GM21576 (cell line): ENCODE measurements at regions not wholly inside any gene's neighbourhood (a gene's known extent, or its start where the extent isn't known, plus 50 kb on each side); places are given as distances from the start of the nearest gene placed in this dataset.

ENCODE experiments used
- ATAC-seq: cut with Tn5 transposase; IDR thresholded peaks from one replicate; pipeline ENCODE4 v1.9.1; 2021; ENCODE audit warnings: mild to moderate bottlenecking, moderate library complexity; ENCODE audit not compliant: unreplicated experiment

- no peak for ATAC-seq
Observed at GRCh38 chr1:213669964-213670691, 317.6 kb upstream of the PROX1 start.

DNA sequence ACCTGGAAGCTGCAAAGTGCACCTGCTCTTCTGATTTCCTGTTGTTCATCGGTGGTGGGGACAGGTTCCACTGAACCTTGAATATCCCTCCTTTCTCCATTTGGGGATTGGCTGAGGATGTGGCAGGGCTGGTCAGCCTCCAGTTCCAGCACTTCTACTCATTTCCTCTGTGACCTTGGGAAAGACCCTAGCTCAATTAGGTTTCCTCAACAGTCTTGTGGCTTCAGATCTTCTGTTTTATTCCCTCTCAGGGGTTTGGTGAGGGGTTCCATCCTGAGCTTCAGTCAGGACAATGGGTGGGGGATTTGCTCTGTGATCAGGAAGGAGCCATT lies 317.1 kb upstream of the PROX1 start:
- no peak for ATAC-seq

DNA sequence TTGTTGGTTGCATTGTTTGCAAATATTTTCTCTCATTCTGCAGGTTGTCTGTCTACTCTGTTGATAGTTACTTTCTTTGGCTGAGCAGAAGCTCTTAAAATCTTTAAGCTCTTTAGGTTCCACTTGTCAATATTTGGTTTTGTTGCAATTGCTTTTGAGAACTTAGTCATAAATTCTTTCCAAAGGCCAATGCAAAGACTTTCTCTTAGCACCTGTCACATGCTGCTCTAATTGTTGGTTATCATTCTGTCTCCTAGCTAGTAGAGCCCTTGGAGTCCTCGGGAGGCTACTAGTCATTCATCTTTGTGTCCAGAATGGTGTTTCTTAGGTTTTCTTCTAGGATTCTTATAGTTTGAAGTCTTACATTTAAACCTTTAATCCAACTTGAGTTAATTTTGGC lies 312.7 kb upstream of the PROX1 start:
- ATAC-seq, result no peak

DNA sequence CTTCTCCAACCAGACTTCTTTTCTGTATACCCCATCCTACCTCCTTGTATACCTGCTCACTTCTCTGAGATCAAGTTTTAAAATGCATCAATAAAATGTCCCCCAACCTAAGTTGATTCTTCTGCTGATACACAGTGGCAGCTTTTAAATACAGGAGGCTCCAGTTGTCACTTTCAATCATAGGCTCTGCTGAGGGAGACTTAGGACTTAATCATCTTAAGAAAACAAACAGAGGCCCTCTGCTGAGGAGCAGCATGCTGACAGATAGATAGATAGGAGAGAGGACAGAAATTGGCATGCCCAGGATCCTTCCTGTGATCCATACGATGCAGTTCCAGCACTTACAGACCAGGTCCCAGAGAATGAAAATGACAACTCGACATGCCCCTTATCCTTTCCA lies 311.0 kb upstream of the PROX1 start:
- ATAC-seq, result no peak

DNA sequence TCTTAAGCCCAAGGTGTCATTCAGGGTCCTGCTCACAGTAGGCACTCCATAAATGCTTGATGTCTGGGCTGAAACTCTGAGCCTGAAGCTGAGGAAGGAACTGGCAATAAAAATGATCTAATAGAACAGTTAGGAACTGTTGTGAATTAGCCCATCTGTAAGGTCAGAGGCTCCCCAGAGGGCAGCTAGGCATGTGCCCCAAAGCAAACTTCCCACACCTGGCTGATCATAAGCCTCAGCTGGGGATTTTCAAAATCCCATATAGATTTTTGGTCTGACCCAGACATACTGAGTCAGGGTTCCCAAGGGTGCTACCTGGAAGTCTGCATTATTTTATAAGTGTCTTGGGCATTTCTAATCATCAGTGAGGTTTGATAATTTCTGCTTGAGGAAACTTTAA lies 309.4 kb upstream of the PROX1 start:
- ATAC-seq, result no peak

DNA sequence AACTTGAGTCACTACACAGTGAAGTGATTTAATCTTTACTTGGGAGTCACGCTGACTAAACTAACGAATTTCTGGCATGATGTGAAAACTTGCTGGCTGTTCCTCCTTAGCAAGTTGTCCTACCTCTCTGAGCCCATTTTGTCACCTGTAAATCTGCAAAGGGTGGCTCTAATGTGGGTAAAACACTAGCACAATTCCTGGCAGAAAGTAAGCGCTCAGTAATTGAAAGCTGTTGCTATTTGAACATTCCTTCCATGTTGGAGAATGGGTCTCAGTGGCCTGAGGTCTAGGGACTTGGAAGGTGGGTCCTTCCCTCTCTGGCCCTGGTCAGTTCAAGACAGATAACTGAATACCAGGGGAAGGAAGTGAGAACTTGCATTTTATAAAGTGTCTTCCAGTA lies 309.0 kb upstream of the PROX1 start:
- ATAC-seq, result no peak

GRCh38 chr1:213679153-213679552 lies 308.6 kb upstream of the PROX1 start:
- ATAC-seq, result no peak

DNA sequence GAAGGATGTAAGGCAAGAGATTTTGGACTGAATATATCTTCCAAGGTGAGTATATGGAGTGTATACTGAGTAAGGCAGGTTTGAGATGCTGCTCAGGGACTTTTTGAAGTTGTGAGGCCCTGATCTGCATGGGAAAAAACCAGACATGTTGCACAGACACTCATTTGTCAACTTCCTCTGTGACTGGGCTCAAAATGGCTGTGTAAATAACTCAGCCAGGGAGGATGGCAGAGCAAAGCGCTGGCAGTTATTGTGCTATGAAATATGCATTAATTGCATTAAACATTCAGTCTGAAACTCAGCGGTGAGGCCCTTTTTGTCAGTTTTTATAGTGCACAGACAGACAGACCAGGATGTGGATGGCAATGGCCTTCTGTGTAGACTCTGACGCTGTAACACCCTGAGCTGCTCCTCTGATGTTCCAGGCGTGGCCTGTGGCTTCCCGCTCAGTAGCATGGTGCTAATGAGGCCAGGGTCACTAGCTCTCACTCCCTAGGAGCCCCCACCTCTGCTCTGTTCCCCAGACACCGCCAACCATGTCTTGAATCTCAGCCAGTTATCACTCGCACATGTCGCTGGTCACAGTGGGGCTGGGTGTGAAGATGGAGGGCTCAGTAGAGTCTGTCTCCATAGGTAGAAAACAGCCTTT lies 307.0 kb upstream of the PROX1 start:
- no peak for ATAC-seq

DNA sequence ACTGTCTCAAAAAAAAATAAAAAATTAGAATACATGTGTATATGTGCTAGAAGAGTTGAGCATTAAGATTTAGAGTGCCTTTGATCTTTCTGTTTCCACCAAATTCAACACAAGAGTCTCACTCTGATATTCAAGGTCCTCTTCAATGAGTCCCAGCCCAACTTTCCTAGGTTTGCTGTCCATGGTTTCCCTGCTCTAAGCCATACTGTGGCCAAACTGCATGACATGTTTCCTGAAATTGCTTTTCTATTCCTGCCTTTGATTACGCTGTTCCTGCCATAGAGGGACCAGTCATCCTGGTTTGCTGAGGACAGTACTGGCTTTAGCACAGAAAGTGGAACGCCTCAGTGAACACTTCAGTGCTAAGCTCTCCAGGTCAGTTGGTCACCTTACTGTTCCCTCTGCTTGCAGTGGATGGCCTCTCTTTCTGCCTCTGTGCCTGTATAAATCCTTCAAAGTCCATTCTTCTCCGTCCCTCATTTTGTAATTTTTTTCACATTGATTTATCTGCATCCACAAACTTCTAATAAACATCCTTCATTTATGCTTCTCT lies 305.9 kb upstream of the PROX1 start:
- no peak for ATAC-seq

- no peak for ATAC-seq
Observed at GRCh38 chr1:213683529-213683928, 304.2 kb upstream of the PROX1 start.

- no peak for ATAC-seq
Observed at GRCh38 chr1:213684454-213684853, 303.3 kb upstream of the PROX1 start.

- no peak for ATAC-seq
Observed at GRCh38 chr1:213685992-213686582, 301.7 kb upstream of the PROX1 start.

DNA sequence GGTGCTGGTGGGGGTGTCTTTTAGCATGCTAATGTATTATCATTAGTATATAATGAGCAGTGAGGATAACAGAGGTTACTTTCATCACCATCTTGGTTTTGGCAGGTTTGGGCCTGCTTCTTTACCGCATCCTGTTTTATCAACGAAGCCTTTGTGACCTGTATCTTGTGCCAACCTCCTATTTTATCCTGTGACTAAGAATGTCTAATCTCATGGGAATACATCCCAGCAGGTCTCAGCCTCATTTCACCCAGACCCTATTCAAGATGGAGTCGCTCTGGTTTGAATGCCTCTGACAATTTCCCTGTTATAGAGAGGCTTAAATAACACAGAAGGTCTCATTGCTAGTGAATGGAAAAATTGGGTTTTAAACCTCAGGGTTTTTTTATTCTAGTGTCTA lies 300.8 kb upstream of the PROX1 start:
- no peak for ATAC-seq

DNA sequence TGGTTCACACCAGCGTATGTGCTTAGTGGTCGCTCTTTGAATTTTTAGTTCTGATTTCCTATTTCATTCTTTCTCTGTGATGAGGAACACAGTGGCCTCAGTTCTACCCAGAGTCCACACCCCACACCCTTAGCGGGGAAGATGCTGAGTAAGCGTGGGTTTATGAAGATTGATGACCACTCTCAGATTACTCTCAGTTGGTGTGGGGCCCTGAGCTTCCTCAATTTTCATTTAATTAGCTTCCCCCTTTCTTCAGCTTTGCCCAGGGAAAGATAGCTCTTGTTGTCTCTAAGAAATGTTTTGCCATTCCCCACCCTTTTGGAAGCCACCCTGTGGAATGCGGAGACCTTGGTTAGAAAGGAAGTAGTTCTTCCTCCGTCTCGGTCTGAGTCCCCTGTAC lies 299.9 kb upstream of the PROX1 start:
- ATAC-seq, result no peak

DNA sequence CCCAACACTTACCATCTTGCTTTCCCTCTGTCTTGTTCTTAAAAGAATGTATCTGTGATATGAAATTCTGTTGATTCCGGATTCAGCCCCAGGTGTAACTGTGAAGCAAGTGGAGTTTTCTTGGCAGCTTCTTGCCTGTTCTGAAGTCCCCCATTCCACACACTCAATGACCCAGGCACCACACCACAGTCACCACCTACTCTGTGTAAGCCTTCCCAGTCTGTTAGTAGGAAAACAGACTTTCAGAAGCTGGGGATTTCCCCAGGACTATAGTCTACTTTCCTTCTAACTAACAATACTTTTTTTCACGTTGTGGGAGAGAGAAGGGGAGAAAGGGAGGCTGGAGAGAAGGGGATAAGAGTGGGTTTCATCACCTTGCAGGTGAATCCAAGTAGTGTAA lies 299.1 kb upstream of the PROX1 start:
- no peak for ATAC-seq

GRCh38 chr1:213689260-213689659 lies 298.5 kb upstream of the PROX1 start:
- ATAC-seq, result no peak

GRCh38 chr1:213690341-213690917 lies 297.3 kb upstream of the PROX1 start:
- no peak for ATAC-seq

- no peak for ATAC-seq
Observed at GRCh38 chr1:213692321-213692720, 295.5 kb upstream of the PROX1 start.

- no peak for ATAC-seq
Observed at GRCh38 chr1:213693864-213694263, 293.9 kb upstream of the PROX1 start.

GRCh38 chr1:213697192-213697802 lies 290.5 kb upstream of the PROX1 start:
- no peak for ATAC-seq

DNA sequence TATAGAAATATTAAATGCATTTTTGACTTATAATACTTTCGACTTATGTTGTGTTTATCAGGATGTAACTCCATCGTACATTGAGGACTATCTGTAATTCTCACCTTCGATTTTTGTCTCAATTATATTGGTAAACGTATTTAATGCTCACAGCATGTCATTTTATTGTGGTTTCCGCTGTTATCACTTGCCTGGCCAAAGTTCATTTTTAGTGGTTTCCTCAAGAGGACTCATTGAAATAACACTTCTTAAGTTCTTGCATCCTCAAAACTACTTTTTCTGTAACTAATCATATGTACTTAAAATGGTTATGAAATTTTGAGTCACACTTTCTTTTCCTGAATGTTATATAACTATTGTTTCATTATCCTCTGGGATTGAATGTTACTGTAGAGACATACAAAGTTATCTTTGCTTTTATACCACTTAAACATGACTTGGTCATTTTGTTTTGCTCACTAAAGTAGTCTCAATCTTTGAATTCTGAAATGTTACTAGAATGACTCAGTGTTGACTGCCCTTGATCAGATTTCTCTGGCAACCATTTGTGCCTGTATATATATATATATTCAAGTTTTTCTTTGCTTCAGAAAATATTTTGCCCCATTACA lies 289.6 kb upstream of the PROX1 start:
- no peak for ATAC-seq
